ENCODE measurements at regions not wholly inside any gene's neighbourhood (a gene's known extent, or its start where the extent isn't known, plus 50 kb on each side); places are given as distances from the start of the nearest gene placed in this dataset.

DNA sequence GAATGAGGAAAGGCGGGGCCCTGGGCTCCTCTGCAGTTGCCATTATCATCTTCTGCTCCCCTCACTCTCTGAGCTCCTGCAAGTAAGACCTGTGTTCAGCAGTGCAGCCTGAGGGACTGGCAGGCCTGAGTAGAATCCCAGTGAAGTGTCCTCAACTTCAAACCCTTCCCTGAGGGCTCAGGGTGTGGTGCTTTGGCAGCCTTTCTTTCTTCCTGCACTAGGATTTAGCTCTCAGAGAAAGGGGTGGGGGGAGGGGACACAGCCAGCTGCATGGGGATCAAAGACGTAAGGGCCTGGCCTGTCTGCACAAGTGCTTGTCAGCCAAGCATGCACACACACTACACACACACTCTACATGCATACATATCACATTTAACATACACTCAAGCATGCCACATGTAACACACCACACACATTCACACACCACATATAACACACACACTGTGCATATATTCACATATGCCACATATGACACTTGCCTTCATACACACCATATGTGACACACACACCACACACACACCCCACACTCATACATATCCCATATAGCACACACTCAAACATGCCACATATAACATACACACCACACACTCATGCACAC is 223.4 kb upstream of the RPL34 start:
- TF ChIP-seq, protein P1, sequence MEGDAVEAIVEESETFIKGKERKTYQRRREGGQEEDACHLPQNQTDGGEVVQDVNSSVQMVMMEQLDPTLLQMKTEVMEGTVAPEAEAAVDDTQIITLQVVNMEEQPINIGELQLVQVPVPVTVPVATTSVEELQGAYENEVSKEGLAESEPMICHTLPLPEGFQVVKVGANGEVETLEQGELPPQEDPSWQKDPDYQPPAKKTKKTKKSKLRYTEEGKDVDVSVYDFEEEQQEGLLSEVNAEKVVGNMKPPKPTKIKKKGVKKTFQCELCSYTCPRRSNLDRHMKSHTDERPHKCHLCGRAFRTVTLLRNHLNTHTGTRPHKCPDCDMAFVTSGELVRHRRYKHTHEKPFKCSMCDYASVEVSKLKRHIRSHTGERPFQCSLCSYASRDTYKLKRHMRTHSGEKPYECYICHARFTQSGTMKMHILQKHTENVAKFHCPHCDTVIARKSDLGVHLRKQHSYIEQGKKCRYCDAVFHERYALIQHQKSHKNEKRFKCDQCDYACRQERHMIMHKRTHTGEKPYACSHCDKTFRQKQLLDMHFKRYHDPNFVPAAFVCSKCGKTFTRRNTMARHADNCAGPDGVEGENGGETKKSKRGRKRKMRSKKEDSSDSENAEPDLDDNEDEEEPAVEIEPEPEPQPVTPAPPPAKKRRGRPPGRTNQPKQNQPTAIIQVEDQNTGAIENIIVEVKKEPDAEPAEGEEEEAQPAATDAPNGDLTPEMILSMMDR (IDR thresholded peaks at IDR 0.05; ENCODE audit: control insufficient read depth, insufficient read depth, low read depth, low read length, missing control alignments): no peak

DNA sequence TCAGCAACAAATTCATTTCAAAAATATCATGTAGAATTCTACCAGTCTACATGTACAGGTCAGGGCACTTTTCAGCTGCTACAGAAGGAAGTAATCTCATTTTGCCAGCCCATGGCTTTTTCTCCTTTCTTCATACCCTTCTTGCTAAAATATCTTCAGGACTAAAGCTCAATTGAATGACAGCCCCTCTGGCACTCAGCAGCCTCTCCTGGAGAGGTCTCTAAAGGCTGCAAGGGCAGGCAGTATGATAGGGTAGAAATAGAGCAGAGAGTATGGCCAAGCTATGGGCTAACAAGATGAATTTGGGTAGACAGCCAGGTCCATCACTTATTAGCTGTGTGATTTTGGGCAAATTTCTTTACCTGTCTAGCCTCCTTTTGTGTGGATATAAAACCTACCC is 224.6 kb upstream of the RPL34 start:
- H3K4me3 ChIP-seq (ENCODE audit: control insufficient read depth, low read depth, low read length): no peak overlapping the region
- TF ChIP-seq, protein P1 (IDR thresholded peaks at IDR 0.05; ENCODE audit: control insufficient read depth, insufficient read depth, low read depth, low read length, missing control alignments): no peak
- no peak for DNase-seq (ENCODE audit: low read depth)

More for the DNA sequence above, 223.4 kb upstream of the RPL34 start:
- DNase-seq (ENCODE audit: low read depth): no peak
- H3K4me3 ChIP-seq (ENCODE audit: control insufficient read depth, low read depth, low read length): no peak overlapping the region

- TF ChIP-seq, protein P1 (IDR thresholded peaks at IDR 0.05; ENCODE audit: control insufficient read depth, insufficient read depth, low read depth, low read length, missing control alignments): no peak
- no peak for DNase-seq (ENCODE audit: low read depth)
- no peak overlapping the region for H3K4me3 ChIP-seq (ENCODE audit: control insufficient read depth, low read depth, low read length)
These were observed 225.2 kb upstream of the LEF1 start for GRCh38 chr4:108393890-108394472.

- DNase-seq (ENCODE audit: low read depth): no peak
- H3K4me3 ChIP-seq (ENCODE audit: control insufficient read depth, low read depth, low read length): no peak overlapping the region
- TF ChIP-seq, protein P1 (IDR thresholded peaks at IDR 0.05; ENCODE audit: control insufficient read depth, insufficient read depth, low read depth, low read length, missing control alignments): no peak
These were observed 223.1 kb upstream of the LEF1 start for GRCh38 chr4:108391701-108392455.

DNA sequence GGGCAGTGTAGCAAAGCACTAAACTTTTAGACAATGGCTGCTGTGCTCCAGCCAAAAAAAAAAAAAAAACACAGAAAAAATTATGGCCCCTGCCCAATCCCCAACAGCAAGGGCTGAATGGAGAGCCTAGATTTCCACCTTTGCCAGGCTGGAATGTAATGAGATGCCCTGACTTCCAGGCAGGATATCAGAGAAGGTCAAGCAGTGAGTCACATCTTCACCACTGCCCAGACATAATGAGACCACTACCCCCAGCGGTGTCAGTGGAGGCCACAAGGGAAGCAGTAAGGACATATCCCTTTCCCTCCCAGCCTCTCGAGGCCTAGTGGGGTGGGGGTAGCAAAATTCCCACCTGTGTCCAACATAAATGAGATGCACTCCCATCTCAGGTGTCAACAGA is 216.3 kb upstream of the LEF1 start:
- no peak overlapping the region for H3K4me3 ChIP-seq (ENCODE audit: control insufficient read depth, low read depth, low read length)
- TF ChIP-seq, protein P1 (IDR thresholded peaks at IDR 0.05; ENCODE audit: control insufficient read depth, insufficient read depth, low read depth, low read length, missing control alignments): no peak
- no peak for DNase-seq (ENCODE audit: low read depth)

DNA sequence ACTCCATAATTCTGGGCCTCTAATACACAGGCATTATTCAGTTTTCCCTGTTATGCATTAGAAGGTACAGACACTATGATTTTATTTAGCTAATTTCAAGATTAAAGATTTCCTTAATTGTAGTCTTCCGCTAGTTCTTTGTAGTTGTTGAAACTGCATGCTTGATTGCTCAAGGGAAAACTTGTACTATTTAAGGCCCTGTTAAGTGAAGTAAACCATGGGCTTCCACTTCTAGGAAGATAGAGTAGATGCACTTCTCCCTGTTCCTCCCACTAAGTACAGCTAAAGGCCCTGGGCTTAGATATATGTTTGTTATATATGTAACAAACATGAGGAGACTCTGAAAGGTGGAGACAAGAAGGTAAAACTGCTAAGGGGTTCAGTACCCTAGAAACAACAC is 215.8 kb upstream of the LEF1 start:
- TF ChIP-seq, protein P1 (IDR thresholded peaks at IDR 0.05; ENCODE audit: control insufficient read depth, insufficient read depth, low read depth, low read length, missing control alignments): no peak
- H3K4me3 ChIP-seq (ENCODE audit: control insufficient read depth, low read depth, low read length): no peak overlapping the region
- DNase-seq (ENCODE audit: low read depth): no peak
